ENCODE measurements at regions not wholly inside any gene's neighbourhood (a gene's known extent, or its start where the extent isn't known, plus 50 kb on each side); places are given as distances from the start of the nearest gene placed in this dataset.

DNA sequence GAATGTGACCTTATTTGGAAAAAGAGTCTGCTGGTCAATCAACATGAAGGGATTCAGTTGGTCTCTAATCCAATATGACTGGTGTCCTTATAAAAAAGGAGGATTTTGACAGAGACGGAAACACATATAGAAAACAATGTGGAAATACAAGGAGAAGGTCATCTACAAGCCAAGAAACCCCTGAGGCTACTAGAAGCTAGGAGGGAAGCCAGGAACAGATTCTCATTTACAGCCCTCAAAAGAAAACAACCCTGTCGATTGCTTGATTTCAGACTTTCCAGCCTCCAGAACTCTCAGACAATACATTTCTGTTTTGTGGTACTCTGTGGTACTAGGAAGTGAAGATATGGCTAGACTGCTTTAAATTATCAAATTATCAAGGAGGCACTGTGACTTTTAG, 162.9 kb upstream of the IGF1R start:
- no peak for DNase-seq

DNA sequence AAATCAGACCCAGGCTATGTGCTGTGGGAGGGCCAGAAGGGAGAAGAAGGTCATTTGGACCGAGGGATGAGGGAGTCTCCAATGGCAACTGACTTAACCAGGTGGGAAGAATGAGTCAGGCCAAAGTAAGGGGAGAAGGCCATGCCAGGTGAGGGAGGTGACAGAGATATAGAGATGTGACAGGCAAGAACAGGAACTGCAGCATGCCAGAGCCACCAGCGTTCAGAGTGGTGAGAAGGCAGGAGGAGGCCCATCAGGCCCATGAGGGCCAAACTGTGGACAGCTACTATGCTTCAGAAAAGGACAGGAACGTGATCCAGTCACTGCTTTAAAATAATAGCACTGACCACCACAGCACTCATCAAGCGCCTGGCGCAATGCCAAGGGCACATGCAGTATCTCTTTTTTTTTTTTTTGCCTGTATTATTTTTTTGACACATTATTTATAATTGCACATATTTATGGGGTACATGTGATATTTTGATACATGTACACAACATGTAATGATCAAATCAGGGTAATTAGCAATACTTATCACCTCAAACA, 154.3 kb upstream of the IGF1R start:
- DNase-seq, result no peak

DNA sequence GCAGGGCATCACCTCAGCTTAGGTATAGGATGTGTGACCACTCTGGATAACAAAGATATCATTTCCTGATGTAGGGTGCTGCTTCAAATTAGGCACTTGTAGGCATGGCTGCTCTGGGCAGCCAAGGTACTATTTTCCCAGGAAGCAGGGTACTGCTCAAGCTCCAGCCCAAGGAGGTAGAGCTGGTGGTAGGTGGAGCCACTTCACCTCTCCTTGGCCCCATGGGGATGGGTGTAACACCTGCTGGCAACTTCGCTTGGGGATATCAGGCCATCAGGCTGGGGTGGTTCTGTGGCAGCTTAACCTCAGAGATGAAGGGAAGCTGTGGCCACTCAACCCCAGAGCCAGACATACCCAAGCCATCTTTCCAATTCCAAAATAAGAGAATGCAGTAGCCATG, 147.1 kb upstream of the IGF1R start:
- no peak for DNase-seq

DNA sequence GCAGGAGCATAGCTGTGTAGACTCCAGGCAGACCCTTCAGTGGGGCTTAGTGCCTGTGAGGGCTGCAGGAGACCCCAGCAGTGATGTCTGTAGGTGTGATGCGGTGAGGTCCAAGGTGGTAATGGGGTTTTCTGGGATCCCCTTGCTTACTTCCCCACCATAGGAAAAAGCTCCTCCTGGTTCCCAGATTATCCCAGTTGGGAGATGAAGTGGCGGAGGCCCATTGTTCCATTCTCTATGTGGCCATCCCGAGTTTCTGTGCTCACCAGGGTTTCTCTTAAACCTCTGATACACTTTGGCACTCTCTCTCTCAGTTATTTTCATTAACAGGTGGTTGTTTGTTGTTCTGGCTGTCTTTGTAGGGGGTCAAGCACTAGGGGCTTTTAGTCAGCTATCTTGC, 146.7 kb upstream of the IGF1R start:
- DNase-seq, result no peak

DNA sequence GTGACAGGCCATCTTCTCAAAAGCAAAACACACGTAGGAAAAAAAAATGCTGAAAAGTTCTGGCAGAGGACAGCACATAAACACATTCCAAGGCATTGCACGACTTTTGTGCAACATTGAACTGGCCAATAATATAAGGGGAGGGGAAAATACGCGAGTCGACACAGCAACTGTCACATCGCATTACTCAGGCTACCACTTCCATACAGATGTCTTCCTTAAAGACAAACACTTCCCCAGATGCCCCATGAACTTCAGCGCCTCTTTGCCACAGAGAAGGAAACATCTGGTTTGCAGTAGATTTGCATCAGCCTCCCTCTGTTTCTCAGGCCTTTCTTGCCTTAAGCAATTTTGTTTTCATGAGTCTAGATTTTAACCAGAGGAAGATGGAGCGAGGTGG, 144.4 kb upstream of the IGF1R start:
- DNase-seq, result no peak

DNA sequence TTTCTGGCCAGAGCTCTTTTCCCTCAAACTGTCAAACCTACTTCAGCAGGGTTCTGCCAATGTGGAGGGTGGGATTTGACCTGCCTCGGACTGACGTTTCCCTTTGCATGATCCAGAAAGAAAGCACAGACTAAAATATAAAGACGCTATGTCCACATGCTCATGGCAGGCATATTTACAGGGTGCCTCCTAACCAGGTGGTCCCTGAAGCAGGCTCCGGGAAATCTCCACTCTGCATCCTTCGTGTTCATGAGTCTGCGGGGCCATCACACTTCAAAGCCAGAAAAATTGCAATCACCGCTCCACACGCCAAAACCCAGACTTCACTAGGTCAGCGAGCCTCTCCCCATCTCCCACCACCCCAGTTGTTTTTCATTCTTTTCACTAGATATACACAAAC, 143.3 kb upstream of the IGF1R start:
- no peak for DNase-seq

DNA sequence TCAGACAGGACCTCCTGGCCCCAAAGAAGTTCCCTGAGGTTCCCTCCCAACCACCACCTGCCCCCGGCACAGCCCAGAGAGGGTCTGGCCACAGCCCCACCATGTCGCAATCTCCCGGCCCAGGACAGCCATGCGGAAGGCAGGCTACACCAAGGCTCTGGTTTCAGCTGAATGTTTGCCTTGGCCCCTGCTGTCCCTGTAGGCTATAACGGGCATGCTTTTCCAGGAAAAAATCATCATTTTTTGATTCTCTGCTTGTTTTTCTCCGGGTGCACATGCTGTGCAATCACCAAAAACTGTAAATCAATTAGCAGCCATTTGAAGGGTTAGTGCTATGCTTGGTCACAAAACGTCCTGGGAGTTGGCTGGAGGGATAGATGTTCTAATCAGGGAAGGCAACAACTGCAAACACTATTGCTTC, 142.7 kb upstream of the IGF1R start:
- no peak for DNase-seq

DNA sequence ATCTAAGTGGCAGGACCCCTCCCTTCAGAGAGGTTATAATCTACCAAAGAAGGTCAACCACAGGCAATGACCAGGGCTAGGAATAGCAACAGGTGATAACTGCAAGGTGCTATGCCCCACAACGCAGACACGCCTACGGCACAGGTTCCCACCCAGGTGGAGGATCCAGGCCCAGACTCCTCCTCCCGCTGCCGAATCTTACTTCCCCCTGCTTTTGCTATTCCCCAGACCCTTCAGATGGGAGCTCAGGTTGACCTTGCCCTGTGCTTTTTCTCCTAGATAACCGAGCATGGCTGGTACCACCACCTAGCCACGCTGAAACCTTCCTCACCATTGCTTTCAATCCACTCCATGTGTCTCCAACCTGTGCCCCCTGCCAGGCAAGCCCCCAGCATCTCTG, 142.2 kb upstream of the IGF1R start:
- DNase-seq, result no peak

DNA sequence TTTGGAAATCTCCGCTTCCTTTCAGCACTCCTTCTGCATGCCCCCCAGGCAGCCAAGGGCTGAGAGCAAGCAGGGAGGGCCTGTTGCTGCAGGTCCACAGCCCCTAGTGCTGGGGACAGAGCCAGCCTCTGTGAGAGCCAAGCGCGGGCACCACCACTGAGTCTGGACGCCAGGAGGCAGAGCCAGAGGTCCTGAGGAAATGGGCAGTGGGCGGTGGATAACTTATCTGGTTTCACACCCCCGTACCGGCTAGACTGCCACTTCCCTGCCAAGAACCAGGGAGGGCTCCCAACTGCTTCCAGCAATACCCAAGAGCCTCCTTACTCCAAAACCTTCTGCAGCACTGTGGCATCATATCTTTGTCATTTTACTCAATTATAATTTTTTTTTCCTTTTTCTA, 141.6 kb upstream of the IGF1R start:
- DNase-seq, result no peak

DNA sequence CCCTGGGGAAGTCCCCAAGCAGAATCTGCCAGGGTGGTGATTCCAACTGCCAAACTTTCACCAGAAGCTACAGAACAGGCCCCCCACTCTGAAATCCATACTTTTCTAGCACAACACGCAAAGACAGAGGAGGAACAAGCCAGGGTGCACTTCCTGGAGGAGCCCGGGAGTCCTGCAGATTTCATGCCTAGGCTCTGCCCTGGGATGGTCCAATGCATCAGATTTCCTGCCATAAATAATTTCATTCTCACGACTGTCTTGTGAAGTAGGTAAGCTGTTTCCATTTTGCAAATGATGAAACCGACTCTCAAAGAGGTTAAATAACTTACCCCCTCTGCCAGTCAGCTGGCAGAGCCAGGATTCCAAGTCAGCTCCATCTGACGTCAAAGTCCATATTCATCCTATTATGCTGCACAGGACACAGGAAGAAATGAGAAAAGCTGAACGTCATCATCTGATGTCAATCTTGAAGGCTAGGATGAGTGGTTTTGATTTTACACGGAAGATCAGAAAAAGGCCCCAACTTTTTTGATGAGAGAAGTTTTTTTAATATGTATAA, 134.8 kb upstream of the IGF1R start:
- DNase-seq, result no peak

DNA sequence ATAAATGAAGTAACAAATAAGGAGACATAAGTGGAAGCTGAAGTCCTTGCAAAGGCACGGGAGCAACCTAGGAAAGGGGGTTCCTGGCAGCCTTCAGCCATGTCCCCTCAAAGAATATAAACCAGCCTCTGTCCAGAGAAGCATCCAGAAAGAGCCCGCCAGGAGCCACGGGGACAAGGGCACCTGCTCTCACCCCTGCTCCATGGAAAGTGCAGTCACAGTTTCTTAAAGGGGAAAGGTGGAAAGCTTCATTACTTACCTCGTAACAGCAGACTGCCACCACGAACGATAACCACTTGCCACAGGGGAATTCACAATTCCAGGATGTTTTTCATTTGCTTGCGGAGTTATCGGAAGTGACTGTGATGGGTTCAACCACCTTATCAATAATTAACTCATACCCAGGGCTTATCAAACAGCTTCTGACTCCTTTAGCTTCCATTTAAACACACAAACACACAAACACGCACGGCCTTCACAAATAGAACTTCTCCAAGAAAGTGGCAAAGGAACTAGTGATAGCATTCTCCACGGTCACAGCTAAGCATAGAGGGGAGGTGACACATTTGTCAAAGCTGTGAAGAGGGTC, 134.2 kb upstream of the IGF1R start:
- DNase-seq, result no peak

DNA sequence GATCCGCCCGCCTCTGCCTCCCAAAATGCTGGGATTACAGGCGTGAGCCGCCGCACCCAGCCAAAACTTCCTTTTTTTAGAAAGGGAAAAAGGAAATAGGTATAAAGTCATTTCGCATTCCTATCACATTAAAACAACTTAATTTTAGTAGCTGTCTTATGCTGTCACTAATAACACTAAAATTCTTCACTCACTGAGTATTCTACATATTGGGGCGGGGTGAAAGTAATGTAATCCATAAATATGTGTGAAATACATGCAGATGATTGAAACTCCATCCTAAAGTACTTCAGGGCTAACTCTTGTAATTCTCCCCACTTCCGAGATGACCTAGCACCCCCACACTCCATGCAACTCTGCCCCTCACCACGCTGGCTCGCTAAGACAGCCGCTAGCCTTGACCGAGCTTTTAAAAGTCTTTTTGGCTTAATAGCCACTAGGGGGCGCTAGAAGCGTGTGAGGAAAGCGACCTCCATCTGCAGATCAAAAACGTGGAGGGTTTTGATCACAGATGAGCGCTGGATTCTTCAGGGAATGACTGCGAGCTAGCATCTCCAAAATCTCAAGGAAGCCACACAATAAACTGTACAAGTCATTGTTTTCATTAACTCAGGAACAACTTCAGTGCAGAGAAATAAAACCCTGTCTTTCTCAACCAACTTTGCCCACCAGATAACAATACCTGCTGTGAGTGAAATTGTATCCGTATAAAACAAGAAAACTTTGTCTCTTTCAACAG, 129.3 kb upstream of the IGF1R start:
- peak; percentile 35 for DNase-seq

DNA sequence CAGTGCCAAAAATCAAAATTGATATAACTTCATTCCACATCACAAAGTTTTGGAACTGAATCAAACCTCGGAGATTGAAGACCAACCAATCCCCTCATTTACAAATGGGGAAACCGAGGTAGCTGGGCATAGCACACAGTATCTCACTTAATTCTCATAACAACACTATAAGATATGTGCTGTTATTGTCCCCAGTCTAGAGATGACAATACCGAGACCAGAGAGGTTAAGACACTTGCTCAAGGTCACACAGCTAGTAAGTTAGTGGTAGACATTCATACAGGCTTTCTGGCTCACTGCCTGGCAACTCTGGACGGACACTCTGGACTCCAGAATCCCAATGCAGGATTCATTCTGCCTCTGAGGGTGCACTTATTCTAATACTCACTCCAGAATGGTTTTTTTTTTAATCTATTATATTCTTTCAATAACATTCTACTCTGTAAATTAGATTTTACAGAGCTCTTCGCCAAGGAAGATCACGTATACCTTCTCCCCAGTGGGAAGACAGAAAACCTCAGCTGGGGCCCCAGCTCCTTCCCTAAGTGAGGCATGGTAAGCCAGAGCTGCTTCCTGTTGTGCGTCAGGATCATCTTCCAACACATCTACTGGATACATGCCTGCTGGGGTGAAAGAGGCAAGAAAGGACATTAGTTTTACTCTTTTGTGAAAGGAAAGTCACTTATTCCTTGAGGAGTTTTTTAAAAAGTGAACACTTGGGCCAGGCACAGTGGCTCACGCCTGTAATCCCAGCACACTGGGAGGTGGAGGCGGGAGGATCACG, 128.4 kb upstream of the IGF1R start:
- DNase-seq, result no peak

DNA sequence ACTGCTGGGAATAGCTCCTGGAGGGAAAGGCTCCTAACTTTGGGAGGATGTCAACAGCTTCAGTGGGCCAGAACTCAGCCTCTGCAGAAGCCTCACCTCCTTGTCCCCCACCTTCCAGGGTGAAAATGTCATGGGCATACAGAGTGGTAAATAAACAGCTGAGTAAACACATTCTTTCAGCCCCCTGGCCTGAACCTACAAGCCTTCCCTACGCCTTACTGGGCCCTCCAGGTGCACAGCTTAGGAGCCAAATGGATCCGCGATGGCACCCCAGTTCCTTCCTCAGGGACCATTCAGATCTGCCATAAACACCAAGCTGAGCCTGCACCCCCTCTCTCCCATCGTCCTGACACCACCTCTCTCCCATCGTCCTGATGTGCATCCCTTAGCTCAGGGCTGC, 126.2 kb upstream of the IGF1R start:
- DNase-seq, result no peak

DNA sequence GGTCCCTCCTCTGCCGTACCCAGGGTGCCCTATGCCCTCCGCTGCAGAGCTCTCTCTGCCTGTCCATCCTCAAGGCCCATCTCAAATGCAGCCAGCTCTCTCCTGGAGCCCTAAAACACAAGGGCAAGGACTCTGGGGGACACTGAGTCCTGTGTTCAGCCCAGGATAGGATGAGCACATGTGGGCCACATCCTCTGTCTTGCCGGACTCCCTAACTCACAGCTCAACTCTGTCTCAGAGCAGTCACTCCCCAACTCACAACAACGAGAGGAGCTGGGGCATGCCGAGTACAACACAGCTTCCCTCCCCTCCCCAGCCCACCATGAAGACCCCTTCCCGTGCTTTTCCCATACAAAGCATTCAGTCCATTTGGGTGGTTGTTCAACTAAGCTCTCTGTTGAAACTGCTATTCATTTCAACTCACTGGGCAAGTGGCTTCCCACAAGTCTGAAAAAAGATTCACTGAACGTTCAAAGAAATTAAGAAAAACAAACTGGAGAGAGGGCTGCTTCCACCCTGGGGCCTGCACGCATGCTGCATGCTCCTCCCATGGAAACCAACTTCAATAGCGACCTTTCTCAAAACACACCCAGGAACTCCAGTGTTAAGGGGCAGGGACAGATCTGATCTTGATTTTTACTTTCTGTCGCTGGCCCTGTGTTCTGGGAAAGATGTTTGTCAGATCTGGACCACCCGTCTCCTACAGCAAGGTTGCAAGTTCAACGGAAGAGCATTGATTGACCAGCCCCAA, 124.3 kb upstream of the IGF1R start:
- DNase-seq, result no peak

DNA sequence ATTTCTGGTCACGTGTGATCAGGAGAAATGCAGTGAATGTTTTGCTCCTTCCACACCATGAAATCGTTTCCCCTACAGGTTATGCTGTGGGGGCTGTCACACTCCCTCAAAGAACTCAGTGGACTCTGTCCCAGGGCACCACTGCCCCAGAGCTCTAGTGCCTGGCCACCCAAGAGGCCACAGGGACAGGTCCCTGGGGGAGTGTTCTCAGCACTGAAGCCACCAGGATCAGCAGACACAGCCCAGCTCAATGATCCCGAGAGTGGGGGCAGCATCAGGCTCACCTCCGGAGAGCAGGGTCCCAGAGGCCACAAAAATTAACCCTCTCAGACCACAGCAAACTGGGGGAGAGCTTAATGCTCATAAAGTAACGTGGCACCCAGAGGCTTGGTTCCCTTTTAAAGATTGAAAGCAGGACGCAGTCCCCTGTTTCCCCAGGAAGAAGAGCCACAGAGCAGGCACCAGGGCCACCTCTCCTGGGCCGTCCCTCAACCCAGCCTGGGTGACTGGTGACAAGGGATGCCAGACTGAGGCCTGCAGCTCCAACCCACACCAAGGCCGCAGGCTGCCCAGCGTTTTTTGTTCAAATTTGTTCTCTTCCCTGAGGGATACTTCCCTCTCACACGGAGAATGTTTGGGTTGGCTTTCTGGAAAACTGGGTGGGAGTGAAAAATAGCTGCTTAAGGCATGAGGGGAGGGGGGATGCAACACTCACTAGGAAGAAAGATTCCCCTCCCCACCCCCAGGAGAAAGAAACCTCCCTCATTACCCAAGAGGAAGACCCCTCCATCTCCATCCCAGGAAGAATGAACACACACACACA, 123.3 kb upstream of the IGF1R start:
- no peak for DNase-seq

DNA sequence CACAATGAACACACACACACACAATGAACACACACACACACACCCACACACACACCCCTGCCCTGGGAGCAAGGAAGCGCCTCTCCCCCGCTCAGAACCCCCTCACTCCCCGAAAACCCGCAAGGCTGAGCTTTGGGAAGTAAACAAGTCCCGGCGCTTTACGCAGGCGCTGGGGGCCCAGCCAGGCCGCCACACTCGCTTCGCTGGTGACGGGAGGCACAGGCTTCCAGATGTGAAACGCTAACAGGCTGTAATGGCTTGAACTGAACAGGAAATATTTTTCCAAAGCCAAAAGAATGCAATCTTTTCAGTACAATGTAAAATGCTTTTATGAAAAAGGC, 122.7 kb upstream of the IGF1R start:
- no peak for DNase-seq

DNA sequence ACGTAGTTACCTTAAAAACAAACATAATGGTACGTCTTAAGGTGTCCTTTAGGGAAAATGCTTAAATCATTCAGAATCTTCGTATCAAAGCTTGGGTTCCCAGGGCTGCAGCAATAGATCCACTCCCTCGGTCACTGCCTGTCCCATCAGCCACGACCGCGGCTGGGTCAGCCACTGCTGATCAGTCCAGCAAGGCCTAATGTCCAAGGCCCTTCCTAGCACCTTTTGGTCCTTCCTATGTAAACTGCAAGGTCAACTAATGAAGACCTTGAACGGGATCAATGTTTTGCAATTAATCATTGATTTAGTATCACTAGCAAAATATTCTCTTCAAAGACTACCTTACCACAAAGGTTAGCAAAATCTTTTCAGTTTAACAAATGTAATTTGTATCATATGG, 122.2 kb upstream of the IGF1R start:
- no peak for DNase-seq

DNA sequence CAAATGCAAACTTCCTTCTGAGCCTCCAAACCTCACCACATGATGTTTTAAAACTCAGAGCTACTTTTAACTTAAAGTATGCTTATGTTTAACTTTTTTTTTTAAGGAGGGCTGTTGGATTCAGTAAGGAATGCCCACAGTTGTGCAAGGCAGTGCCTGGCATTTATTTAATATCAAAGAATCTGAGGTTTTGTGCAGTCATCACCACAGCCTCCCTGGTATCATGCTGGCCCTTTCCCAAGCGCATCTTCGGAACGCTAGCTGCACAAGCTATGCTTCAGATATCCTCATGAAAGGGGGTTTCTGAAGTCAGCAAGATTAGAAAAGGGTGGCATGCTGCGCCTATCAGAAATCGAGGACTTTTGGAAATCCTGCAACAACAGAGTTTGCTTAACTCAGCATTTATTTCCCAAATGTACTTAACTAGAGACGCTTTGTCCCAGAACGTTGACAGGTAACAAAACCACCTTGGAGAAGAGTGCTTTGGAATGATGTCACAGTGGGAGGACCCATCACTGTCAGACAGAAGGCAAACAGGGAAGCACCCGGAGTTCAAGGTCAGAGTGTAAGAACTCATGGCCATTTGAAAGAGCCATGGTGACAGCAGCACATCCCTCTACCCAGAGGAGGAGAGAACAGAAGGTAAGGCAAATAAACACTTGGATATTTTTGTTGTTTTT, 120.2 kb upstream of the IGF1R start:
- DNase-seq, result no peak

DNA sequence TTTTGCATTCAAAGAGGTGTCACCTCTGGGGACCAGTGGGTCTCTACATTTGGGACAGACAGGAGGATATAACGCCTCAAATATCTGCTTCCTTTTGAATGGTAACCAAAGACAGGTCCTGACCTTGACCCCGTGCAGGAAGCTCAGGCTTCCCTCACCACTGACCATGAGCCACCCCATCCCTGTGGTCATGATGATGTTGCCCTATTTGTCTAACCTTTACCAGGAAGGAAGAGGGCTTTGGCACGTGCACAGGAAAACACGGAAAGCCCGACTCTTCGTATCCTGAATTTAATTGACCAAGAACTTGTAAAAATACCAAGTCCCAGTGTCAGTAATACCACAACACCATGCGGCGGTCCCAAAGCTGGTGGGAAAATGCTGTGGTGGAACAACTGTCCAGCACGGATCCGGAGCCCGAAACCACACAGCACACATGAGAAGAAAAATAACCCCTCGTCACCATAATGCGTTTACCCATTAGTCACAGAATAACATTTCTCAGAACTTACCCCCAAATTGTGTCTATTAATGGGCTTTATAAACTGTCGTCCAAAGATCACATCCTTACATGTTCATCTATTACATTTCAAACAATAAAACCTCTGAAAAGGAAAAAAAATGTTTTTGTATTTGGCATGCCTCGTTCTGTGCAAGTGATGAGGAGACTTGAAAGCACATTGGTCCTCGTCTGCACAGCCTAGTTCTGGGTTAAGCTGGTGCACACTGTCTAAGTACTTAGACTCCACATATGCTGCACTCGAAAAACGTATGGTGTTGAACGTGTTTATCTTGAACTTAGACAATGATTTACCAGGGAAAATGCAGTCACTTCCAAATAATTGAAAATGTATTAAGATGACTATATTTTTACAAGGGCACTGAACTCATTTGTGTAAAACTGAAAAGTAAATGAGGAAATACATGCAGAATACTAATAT, 118.9 kb upstream of the IGF1R start:
- DNase-seq, result no peak

Data from activated gamma-delta T cell treated with Interleukin-2 at 50 U/mL for 16 hours (primary cell).